ENCODE measurements at regions not wholly inside any gene's neighbourhood (a gene's known extent, or its start where the extent isn't known, plus 50 kb on each side); places are given as distances from the start of the nearest gene placed in this dataset.
"Not testable (repeated sequence)": the region's sequence is repeated elsewhere in the genome, so short reads cannot be mapped to it uniquely, and the experiment has no call there.

DNA sequence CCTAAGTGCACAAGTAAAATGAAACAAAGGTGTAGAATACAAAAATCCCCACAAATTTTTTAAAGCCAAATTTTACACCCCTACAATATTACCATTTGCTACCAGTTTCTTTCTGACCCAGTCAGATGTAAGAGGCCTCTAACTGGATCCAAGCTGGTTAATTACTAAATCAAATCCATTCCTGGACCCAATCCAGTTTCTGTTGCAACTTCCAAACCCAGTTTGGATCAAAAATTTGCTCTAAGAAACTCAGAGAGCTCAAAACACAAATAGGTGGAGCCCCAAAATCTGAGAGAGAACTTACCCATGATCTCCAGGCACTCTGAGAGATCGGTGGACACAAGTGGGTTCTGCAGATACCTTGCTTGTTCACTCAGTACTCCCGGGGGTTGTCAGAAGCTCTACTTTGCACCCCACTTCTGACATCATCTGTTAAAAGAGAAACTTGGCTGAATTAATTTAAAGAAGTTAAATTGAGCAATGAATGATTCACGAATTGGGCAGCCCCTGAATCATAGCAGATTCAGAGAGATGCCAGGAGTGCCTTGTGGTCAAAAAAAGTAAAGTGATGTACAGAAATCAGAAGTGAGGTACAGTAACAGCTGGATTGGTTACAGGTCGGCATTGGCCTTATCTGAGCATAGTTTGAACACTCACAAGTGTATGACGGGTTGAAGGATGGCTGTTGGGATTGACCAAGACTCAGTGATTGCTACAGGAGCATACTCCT, 448.0 kb downstream of the KCNT2 start:
- DNase-seq: no peak

GRCh38 chr1:196155586-196155985, 452.7 kb downstream of the KCNT2 start:
- DNase-seq: no peak

DNA sequence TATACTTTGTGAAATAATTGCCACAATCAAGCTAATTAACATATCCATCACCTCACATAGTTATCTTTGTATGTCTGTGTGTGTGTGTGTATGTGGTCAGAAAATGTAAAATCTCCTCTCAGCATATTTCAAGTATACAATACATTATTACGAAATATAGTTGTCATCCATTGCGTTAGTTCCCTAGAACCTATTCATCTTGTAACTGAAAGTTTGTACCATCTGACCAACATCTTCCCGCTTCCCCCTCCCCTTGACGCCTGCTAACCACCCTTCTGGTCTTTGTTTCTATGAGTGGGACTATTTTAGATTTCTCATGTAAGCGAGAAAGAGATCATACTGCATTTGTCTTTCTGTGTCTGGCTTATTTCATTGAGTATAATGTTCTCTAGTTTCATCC, 455.3 kb downstream of the KCNT2 start:
- no peak for DNase-seq

DNA sequence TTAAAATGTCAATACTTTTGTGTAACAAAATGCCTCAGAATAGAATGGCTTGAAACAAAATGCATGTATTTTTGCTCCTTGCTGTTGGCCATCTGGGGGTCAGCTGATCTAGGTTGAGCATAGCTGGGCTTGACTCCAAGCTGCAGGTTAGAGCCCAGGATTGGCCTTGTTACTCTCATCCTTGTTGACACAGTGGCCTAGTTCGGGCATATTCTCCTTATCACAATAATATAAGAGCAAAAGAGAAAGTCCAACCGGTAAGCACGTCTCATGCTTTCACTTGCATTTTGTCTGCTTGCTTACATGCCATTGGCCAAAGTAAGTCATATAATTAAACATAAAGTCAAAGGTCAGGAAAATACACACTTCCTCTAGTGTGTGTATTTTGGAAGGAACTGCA, 456.2 kb downstream of the KCNT2 start:
- no peak for DNase-seq

DNA sequence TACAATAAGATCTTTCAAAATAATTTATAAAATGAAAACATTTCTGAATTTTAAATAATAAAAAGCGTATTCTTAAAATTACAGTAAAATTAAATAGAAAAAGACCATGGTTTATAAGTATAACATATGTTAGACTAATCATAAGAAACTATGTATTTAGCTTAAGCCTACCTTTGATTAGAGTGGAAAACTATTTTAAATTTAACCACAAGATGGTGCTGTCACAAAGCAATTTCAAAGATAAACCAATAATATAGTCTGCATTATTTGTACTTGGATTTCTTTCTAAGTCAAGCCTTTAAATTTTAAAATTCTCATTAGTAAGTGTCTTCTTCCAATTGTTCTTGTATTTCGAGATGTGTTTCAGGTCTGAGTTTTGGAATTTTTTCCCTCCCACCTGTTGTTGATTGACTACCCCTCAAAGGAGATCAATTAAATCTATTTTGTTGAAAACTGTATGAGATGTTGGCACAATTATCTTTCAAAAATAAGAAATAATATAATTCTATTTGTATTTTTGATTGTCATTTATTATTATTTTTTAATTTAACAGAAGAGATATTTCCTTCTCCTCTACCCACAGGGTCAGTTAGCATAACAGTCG, 459.8 kb downstream of the KCNT2 start:
- no peak for DNase-seq

GRCh38 chr1:196147530-196147929, 460.7 kb downstream of the KCNT2 start:
- DNase-seq: no peak

DNA sequence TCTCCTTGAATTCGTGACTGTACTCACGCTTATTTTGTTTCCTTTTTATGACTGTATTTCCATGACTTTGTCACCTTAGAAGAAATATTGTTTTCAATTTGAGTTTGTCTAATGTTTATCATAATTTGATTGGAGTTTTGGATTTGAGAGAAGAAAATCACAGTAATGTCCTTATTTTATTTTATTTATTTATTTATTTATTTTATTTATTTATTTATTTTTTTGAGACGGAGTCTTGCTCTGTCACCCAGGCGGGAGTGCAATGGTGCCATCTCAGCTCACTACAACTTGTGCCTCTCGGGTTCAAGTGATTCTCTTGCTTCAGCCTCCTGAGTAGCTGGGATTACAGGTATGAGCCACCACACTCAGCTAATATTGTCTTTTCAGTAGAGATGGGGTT, 463.1 kb downstream of the KCNT2 start:
- not testable (repeated sequence) for DNase-seq

DNA sequence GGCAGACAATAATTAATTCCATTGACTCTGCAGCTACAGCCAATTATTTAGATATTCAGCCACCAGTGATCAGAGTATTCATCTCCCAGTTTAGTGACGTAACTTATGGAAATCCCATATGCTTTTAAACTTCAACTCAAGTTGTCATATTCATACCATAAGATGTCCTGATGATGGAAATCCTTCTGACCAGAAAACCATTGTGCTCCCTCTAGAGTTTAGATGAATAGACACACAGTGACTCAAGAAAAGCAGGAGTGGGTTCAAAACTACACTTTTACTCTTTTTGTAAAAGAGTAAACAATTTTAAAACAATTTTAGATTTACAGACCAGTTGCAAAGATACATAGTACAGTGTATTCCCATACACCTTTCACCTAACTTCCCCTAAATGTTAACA, 463.7 kb downstream of the KCNT2 start:
- no peak for DNase-seq

DNA sequence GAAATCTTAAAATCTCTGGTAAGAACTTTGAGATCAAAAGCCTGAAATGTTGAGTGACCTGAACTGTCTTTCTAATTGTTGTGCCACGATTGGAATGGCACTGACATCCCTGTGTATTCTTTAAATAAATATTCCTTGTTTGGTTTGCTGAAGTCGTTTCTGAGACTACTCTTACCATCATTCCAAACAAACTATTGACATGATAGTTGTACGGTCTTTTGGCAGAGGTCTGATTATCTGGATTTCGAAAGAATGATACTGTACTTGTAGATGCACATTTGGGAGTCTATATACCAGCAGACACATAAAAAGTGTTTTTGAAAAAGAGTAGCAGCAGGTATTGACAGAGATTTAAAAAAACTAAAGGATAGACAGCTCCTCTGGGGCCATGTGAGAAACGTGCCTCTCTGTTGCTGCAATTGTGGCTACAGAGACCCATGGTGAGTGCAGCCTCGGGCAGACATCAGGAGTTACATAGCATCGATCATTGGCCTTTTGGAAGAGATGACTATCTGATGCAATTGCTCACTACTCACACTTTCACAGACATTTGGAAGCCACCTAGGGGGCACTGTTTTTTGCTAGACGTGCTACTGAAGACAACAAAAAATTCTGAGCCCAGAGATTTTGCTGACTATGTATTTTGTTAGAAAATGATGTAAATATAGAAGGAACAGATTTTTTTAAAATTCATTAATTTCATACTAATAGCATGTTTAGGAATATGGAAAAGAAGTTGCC, 464.5 kb downstream of the KCNT2 start:
- DNase-seq: no peak

DNA sequence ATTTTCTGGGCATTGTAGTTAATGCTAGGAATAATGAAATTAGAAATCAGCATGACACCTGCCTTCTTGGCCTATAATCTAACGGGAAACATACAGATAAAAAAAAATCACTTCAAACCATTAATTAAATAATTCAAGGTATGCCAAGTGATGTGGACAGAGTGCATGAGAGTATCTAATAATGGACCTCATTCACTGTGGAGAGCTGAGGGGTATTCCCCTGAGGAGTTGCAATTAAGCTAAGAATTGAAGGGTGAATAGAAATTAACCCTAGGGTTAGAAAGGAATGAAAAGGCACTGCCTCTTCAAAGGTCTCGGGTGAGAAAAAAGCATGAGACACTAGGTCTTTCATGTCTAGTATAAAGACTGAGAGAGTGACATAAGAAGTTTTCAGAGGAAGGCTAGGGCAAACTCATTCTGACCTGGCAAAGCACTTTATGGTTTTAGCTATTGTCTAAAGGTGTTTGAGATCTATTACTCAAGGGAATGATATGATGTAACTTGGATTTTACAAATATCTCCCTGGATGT, 466.1 kb downstream of the KCNT2 start:
- no peak for DNase-seq

DNA sequence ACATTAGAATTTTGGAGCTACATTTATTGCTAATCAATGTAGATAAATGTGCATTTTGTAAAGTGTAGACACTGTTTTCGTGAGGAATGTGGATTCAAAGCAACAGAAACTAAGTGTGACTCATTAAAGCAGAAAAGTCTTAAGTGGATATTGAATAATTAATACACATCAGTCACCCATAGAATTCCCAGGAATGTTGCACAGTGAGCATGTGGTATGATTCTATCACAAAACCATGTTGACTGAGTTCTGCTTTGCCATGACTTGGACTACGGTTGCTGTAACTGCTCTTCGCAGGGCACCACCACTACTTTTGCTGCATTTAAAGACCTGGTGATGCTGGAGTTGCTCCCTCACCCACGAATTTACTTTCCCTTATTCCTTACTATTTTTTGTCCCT, 471.8 kb downstream of the KCNT2 start:
- no peak for DNase-seq

- DNase-seq: no peak
These were observed 476.5 kb downstream of the KCNT2 start for GRCh38 chr1:196131691-196132090.

DNA sequence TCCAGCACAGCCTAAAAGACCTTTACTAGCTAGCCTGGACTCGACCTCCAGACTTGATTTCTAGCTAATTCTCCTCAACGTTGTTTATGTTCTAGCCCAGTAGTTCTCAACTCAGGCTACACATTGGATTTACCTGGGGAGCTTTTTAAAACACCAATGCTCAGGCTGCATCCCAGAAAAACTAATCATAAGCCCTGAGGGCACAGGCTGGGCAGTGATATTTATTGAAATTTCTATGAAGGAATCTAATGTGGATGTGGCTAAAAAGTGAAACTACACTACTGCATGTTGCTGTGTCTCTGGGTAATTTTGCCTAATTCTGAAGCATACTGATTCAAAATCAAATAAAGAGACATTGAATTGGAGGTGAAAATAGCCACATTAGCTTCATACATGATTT, 479.4 kb downstream of the KCNT2 start:
- DNase-seq: no peak

GRCh38 chr1:196121181-196121580, 487.1 kb downstream of the KCNT2 start:
- no peak for DNase-seq

DNA sequence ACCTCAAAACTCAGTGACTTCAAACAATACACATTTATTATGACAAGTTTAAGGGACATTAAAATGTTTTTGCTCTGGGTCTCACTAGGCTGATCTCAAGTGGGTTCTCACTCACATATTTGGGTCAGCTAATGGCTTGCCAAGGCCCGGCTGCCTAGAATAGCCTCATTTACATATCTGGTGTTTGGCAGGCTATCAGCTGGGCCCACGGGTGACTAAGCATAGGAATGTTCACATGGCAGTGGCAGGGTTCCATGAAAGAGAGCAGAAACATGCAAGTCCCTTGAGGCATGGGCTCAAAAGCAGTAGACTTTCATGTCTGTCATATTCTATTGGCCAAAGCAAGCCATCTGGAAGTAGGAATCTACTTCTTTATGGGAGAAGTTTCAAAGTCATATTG, 492.6 kb downstream of the KCNT2 start:
- DNase-seq: no peak

- DNase-seq: no peak
These were observed 494.0 kb downstream of the KCNT2 start for GRCh38 chr1:196114193-196114592.

DNA sequence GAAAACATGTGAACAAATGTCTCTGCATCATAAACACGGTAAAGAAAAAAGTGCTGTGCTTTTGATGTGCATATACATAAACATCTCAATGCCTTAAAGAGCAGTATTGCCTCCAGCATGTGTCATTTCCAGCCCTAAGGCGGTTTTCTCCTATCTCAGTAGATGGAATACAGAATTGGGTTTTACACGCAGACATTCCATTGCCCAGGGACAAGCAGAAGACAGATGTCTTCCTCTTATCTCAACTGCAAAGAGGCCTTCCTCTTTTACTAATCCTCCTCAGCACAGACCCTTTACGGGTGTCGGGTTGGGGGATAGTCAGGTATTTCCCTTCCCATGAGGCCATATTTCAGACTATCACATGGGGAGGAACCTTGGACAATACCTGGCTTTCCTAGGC, 499.2 kb downstream of the KCNT2 start:
- not testable (repeated sequence) for DNase-seq

DNA sequence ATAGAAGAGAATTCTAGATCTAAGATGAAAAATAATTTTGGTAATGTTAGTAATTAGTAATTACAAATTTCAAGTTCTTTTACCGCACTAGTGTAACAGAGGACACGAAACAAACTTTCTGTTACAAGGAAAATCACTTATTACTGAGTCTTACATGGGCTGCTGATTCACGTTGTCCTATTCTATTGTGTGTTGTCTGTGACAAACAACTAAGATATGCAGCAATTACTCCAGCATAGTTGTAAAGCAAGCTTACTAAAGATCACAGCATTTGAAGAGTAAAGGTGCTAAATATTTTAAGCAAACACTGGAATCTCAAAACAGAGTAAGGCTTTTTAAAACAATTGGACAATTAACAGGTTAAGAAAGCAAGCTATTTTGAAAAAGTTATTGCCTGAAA, 502.3 kb downstream of the KCNT2 start:
- no peak for DNase-seq

DNA sequence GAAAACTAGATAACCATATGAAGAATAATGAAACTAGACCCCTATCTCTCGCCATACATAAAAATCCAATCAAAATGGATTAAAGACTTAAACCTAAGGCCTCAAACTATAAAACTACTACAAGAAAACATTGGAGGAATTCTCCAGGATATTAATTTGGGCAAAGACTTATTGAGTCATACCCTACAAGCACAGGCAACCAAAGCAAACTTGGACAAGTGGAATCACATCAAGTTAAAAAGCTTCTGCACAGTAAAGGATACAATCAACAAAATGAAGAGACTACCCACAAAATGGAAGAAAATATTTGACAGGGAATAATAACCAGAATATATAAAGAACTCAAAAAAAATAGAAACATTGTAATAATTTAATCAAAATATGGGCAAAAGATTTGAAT, 505.4 kb downstream of the KCNT2 start:
- DNase-seq: no peak

GRCh38 chr1:196098000-196098399, 510.2 kb downstream of the KCNT2 start:
- DNase-seq: no peak

DNA sequence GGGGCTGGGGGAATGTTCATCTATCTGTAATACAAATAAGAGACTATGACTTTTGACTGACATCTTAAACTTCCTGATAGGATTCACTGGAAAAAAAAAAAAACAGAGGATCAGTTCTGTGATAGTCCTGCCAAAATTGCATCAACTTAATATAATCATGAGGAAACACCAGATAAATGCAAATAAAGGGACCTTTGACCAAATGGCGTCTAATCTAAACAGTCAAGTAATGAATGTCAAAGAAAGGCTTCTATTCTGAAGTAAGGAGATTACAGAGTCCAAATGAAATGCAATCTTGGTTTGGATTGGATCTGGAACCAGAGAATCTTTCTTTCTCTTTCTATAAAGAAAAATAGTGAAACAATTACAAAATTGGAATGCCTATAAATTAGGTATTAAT, 513.4 kb downstream of the KCNT2 start:
- no peak for DNase-seq

GRCh38 chr1:196091397-196092135, 516.7 kb downstream of the KCNT2 start:
- no peak for DNase-seq

DNA sequence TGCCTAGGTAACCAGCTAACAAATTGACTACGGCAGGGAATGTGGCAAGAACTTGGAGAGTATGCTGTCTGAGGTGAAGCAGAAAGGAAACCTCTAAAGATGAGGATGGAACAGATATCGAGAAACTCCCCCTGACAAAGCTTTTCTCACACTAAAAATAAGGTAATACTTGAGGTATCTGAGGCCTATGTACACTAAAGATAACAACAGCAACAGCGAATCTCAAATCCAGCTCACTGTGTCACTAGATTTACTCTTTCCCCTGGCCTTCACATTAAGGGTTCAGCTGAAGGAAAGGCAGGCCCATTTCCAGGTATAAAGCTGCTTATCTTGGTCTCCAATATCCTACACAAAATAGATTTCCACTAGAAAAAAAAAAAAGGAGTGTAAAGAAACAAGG, 518.0 kb downstream of the KCNT2 start:
- DNase-seq: no peak
